LHCN-M2 (cell line): ENCODE measurements at regions not wholly inside any gene's neighbourhood (a gene's known extent, or its start where the extent isn't known, plus 50 kb on each side); places are given as distances from the start of the nearest gene placed in this dataset.
"Not testable (repeated sequence)": the region's sequence is repeated elsewhere in the genome, so short reads cannot be mapped to it uniquely, and the experiment has no call there.

Experiments
- DNase-seq: peaks from one replicate; pipeline ENCODE4 v3.0.0-alpha.2; 2012; ENCODE audit warnings: low read depth

DNA sequence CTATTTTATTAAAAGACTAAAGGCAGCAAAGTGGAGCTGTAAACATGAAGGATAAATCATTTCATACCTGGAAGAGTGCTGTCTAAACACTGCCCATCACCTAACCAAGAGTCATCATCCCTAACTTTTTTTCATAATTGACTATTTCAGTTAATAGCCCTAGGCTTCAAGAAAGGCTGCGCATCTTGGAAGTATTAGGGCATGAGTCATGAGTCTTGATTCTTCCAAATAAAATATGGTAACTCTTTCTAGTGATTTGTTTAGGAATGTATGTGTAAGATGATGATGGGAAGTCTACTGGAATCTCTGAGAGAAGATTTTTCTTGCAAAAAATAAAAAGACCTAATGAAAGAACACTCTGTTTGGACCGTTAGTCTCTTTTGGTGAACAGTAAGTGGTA lies 207.7 kb upstream of the AHR start:
- DNase-seq, result peak; percentile 56

DNA sequence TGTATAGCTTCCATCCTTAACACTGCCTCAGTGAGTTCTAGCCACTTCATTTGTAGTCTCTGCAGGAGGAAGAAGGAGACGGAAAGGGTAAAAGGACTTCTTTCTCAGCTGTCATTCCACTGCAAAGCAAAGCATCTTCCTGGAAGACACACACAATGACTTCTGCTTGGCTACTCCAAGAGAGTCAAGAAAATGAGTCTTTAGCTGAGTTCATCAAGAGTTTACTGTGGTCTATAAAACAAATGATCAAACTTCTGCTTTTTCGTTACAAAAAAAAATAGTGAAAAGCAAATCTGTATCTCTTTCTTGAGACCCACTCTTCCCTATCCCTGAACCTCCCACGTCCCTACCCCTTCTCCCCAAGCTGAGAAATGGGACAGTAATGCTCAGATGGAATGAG lies 205.0 kb upstream of the AHR start:
- no peak for DNase-seq

DNA sequence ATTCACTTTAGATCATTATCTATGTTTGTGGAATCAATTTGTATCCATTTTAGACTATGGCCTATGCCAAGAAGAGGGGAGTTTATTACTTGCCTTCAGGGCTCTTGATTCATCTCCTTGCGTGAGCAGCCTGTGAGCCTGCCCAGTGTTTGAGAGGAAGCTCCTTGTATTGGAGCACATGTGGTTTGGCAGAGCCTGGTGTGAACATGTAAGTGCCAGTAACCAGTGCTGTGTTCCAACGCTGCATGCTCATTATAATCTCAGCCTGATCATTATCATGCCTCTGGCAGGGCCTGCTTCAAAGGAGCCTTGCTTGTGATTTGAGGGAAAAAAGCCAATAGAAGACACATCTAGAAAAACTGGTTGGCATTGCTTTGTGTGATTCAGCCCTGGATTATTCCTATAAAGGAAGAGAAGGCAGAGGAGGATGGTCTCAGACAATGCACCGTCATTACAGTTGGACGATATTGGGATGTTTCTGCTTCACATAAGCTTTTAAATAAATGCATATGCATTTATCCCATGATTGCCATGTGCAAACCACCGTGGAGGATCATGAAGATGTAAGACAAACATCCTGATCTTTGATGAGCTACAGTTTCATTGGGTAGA lies 203.4 kb upstream of the AHR start:
- peak; percentile 4 for DNase-seq

DNA sequence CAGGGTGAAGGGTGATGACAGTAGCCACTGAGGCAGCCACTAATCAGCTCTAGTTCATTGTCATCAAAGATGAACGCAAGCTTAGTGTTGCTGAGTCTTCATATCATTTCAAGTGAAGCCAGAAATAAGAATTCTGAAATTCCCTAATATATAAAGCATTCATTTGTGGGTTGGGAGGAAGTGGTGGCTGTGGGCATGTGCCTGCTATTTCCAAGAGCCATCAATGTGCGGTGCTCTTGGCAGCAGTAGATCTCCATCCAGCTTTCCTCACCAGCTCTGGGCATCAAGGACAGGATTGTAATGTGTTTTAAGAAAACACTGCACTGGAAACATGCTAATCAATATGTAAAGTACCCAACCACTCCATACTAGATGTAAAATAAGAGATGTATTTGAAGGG lies 202.5 kb upstream of the AHR start:
- no peak for DNase-seq

DNA sequence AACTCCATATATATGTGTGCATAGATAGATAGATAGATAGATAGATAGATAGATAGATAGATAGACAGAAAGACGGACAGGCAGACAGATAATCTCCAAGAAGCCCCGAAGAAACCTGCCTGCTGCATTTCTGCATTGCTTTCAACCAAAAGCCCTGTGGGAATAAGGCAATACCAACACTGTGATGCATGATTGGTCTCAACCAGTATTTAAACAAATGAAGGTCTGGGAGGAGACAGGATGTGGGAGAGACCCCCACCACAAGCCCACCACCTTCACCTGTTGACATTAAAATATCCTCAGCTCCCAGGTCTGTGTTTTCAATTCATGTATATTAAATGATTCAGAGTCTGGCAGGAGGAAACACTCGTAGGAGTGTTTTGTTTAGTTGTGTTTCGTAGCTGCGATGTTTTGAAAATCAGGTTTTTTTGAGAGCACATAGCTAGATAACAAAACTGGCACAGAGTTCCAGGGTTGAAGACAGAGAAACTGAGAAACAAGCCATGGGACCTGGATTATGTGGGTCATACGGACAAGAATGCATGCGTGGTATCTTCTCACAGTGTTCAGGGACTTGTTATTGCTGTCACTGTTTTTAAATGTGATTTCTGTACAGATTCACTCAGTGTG lies 200.7 kb upstream of the AHR start:
- no peak for DNase-seq

DNA sequence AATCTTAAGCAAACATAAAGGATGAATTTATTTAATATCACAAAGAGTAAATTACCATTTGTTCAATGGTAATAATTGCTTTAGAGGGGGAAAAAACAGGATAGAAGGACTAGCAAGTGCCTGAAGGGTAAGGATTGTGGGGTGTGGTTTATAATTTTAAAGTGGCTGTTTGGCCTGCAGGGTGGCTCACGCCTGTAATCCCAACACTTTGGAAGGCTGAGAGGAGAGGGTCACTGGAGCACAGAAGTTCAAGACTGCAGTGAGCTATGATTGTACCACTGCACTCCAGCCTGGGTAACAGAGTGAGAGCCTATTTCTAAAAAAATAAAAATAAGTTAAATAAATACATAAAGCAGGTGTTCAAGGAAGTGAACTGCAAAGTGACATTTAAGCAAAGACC lies 199.9 kb upstream of the AHR start:
- no peak for DNase-seq

DNA sequence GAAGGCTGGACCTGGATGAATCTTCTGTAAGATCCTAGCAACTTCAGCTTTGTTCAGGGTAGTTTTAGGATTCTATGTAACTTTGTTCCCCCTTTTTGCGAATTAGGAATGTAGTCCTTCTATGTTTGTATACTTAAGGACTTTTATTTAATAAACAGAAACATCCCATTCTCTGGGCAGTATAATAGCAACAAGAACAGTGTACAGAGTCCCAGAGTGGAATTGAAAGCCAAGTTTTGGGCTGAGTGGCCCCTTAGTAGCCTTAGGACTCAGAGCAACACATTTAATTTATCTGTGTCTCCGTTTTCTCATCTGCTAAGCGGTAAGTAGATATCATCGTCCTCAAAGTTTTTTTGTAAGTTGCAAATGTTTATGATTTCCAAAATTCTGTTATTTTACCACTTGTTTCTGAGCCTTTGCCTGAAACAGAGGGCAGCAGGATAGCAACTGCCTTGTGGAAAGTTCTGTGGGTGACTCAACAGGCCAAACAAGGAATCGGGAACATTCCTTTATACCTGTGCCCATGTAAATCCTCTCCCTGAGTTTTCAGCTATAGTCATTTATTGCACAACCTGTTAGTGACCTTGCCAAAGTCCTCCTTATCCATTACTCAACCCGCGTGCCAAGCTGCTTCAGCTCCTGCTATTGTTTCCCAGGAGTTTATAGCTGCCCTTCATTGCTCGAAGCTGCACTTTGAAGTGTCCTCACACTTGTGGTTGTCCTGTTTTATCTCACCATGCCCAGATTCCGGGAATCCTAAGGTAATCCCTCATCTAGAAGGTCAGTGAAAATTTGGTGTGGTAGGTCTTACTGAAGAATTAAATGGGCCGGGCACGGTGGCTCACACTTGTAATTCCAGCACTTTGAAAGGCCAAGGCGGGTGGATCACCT lies 199.1 kb upstream of the AHR start:
- peak; percentile 40 for DNase-seq

DNA sequence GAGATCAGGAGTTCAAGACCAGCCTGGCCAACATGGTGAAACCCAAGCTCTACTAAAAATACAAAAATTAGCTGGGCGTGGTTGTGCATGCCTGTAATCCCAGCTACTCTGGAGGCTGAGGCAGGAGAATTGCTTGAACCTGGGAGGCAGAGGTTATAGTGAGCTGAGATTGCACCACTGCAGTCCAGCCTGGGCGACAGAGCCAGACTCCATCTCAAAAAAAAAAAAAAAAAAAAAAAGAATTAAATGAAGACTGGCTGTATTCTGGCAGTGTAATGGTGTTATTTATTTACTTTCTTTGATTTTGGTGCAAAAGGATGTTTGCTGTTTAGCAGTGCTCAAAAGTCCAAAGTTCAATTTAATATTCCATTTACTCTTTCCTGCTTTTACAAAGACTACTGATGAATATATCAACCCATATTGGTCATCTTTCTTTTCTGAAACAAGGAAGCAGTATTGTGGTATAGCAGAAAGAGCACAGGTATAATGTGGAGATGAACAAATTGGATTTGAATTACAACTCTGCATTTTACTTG lies 198.4 kb upstream of the AHR start:
- not testable (repeated sequence) for DNase-seq

DNA sequence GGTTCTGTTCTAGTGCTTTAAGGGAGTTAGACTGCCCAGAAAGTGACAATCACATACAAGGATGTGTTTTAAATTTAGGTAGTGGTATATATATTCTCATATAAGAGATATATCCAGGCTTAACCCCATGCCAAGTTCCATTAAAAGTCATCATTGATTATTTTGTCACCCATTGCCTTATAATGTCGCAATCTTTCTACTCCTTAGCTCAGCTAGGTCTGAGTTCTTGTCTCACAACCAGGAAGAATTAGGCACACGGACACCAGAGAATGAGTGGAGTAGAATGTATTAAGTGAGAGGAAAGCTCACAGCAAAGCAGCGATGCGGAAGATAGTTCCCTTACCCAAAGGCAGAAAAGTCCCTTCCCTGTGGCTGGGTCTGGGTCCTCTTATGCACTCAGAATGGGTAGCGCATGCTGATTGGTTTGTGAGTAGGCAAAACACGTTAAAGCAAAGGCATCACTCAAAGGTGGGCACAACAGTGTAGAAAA lies 197.2 kb upstream of the AHR start:
- no peak for DNase-seq

DNA sequence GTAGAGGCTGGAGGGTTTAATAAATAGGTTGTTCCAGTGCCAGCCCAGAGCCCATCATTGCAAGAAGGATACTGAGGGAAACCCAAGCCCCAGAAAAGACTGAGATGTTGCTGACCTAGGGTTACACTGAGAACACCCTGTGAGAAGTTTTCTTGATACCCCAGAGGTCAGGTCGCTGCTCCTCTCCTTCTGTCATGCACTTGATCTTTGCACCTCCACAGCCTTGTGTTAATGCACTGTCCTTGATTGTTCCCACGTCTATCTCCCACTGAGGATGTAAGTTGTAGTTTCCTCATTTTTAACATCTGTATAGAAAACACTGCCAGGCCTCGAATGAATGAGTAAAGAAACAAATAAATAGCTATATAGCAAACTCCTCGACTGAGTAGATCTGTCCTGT lies 195.3 kb upstream of the AHR start:
- DNase-seq, result no peak

DNA sequence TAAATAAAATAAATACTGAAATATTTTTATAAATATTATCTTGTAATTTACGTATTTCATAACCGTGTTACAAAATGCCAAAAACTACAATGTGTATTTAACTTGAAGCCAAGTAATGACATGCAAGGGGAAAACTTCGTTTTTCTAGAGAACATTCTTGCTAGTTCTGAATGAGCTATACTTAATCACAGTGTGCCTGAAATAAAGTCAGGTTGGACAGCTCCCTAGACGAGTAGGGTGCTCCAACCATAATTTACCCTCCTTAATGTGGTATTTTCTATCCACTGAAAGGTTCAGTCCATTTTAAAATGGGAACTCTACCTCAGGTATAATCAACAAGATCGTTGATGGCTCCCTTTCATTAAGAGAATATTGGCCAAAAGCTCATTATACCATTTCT lies 194.5 kb upstream of the AHR start:
- DNase-seq, result no peak

DNA sequence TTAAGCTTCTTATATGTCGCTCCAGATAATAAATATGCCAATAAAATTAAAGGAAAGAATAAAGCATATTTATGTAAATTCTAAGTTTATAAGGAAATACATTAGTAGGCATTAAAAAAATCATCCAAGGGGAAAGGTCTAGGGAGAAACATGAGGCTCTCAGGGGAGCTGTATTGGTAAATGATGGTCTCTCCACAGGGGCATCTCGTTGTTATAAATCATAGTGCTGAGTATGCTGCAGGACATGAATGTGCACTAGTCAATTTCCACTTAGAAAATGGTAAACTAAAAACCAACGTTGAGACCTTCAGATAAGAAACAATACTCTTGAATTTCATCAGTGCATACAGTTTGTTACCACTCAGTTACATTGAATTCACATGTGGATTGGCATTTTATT lies 194.0 kb upstream of the AHR start:
- DNase-seq, result no peak

DNA sequence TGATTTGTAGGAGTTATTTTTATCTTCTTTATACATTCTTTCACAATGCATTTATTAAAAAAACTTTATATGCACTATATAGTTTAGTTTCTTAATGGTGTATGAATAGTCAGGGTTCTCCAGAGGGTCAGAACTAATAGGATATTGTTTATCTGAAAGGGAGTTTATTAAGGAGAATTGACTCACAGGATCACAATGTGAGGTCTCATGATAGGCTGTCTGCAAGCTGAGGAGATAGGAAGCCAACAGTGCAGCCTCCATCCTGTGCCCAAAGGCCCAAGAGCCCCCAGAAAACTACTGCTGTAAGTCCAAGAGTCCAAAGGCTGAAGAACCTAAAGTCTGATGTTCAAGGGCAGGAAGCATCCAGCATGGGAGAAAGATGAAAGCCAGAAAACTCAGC lies 192.8 kb upstream of the AHR start:
- DNase-seq, result no peak

DNA sequence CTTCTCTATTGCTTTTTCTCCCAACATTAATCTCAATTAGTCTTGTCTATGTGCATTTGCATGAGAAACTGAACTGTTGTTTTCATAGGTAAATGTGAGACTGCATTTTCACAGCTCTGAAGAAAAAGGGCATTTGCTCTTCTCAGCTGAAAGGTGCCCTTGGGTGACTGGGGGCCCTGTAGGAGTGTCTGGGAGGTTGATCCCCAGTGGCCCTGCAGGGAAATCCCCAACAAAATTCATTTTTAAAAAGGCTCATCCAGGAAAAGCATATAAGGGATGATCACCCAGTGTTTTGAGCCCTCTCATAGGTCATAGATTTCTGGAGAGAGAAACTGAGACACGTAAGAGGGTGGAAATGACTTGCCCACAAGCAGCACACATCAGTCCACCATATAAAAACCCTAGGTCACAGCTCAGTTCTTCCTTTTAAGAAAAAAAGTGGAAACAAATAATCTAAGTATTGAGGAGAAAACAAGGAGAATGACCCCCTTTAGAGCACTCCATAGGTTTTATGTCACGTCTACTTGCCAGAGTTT lies 190.3 kb upstream of the AHR start:
- DNase-seq, result no peak

DNA sequence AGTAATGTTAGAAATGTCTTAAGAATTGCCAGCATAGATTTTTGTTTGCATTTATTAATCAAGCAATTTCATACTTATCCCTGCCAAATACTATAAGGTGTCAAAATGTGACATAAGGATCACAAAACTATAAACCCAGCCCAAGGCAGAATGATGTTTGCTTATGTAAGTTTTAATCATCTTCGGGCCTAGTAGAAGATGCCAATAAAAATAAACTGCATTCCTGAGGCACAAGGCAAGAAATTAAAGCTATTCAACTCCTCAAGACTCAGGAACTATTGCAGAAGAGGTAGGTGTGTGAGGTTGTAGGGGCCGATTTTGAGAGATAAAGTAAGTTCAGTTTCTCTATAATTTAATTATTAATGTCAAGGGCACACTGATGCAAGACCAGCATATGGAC lies 189.4 kb upstream of the AHR start:
- peak; percentile 33 for DNase-seq

DNA sequence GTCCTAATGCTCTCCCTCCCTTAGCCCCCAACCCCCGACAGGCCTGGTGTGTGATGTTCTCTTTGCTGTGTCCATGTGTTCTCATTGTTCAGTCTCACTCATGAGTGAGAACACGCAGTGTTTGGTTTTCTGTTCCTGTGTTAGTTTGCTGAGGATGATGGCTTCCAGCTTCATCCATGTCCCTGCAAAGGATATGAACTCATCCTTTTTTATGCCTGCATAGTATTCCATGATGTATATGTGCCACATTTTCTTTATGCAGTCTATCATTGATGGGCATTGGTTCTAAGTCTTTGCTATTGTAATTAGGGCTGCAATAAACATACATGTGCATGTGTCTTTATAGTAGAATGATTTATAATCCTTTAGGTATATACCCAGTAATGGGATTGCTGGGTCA lies 184.7 kb upstream of the AHR start:
- not testable (repeated sequence) for DNase-seq

DNA sequence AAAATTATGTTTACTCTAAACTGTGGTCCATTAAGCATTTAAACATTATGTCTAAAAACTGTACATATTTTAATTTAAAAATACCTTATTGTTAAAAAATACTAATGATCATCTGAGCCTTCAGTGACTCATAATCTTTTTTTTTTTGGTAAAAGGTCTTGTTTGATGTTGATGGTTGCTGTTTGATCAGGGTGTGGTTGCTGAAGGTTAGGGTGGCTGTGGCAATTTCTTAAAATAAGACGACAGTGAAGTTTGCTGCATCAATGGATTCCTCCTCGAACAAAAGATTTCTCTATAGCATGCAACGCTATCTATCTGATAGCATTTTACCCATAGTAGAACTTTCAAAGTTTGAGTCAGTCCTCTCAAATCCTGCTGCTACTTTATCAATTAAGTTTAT lies 180.0 kb upstream of the AHR start:
- no peak for DNase-seq

DNA sequence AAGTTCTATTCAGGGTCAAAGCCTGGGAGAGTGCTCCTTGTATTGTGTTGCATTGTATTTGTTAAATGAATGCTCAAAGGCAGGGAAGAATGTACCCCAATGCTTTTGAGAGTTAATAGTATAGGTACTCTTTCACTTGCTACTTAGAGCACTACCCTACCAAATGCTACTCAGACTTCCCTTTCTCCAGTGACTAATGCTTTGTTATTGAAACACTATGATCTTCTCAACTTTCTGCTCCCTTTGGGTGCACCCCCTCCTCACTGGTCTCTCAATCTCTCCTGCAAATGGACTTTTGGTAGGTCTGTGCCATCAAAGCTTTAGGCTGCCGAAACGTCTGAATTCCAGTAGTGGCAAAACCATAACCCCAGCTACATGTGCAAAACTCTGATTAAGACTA lies 177.7 kb upstream of the AHR start:
- no peak for DNase-seq

DNA sequence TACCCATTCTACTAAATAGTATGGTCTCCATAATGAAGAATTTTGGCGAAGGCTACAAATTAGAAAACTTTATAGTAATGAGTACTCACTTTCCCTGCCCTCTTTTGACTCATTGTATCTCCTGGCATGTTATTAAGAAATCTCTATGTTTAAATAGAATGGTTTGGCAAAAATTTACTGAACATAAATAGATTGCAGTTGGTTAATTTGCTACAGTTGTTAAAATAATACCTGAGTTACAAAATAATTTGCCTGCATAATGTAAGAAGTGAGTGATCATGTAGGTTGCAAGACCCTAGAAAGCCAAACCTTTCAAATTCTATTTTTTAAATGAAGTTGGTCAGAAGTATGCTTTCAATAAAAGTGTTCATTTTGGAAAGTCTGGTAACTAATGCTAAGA lies 176.8 kb upstream of the AHR start:
- no peak for DNase-seq

DNA sequence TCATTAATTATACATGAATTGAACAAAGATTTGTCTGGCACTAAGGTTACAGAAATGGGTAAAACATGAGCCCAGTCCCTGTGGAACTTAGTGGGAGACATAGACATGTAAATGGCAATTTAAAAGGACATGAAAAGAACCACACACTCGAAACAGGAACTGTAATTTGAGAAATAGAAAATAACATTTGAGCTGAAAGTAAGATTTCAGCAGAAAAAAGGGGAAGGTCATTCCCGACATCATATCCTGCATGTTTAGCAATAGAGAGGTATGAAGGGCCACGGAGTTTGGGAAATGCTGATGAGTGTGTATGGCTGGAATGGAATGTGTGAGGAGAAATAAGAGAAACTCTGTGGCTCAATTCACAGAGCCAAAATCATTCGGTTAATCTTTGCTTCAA lies 175.4 kb upstream of the AHR start:
- peak; percentile 90 for DNase-seq

DNA sequence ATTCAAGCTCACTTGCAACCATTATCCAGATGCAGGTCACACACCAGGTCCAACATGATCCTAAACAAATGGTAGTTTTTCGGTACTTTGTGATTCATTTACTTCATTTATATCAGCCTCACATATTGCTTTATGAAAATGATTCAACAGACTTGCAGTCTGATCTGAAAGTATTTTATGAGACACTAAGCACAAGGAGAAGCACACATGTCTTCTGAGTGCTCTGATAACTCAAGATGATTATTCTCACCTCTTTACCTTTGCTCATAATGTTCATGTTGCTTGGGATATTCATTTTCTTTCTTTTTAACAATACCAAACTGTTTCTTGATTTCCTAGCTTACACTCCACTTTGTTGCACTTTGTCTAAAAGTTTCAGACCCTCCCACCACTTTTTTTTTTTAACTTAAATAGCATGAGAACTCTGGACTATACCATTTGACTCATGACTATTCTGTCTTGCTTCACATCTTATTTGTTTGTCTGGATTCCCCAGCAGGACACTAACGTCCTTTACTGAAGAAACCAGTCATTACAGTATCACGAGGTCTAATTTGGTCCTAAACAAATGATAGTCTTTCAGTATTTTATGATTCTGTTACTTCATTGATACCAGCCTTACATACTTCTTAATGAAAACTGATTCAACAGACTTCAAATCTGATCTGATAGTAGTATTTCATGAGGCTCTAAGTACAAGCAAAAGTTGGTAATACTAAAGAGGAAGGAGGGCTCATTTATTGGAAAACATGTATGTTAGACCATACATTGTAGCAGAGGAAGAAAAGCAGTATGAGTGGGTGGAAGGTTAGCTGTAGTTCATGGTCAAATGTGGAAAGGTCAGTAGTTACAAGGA lies 171.8 kb upstream of the AHR start:
- DNase-seq, result no peak
